Neural progenitor cell (in vitro differentiated cells): ENCODE measurements at regions not wholly inside any gene's neighbourhood (a gene's known extent, or its start where the extent isn't known, plus 50 kb on each side); places are given as distances from the start of the nearest gene placed in this dataset.

Source experiments
- DNase-seq: peaks from one replicate; pipeline ENCODE4 v3.0.0-alpha.2; 2016; ENCODE audit warnings: low spot score
- H2AFZ ChIP-seq: fragments of 200-600 bp; sonication (generic); replicated peaks from 2 replicates; pipeline ENCODE4 v1.6.1; 2016; ENCODE audit warnings: antibody characterized with exemption
- H3F3A ChIP-seq: fragments of 200-600 bp; sonication (generic); 2 replicates; pipeline ENCODE4 v1.6.1; 2016; ENCODE audit warnings: antibody characterized with exemption, low read depth
- H3K27ac ChIP-seq: fragments of 200-600 bp; sonication (generic); 2 replicates; pipeline ENCODE4 v1.5.1; 2016; ENCODE audit warnings: mild to moderate bottlenecking
- H3K27me3 ChIP-seq: fragments of 200-600 bp; sonication (generic); 2 replicates; pipeline ENCODE4 v1.6.1; 2016; ENCODE audit warnings: mild to moderate bottlenecking, moderate library complexity
- H3K36me3 ChIP-seq: fragments of 200-600 bp; sonication (generic); 2 replicates; pipeline ENCODE4 v1.5.1; 2016
- H3K4me1 ChIP-seq: fragments of 200-600 bp; sonication (generic); 2 replicates; pipeline ENCODE4 v1.6.1; 2016; ENCODE audit warnings: mixed run types
- H3K4me2 ChIP-seq: fragments of 200-600 bp; sonication (generic); 2 replicates; pipeline ENCODE4 v1.6.1; 2016
- H3K4me3 ChIP-seq: fragments of 200-600 bp; sonication (generic); 2 replicates; pipeline ENCODE4 v1.5.1; 2016
- H3K79me2 ChIP-seq: fragments of 200-600 bp; sonication (generic); 2 replicates; pipeline ENCODE4 v1.6.1; 2016; ENCODE audit warnings: low read depth
- H3K9ac ChIP-seq: fragments of 200-600 bp; sonication (generic); 2 replicates; pipeline ENCODE4 v1.6.1; 2016
- H3K9me3 ChIP-seq: fragments of 200-600 bp; sonication (generic); 2 replicates; pipeline ENCODE4 v1.5.1; 2016; ENCODE audit warnings: low read depth
- H4K20me1 ChIP-seq: fragments of 200-600 bp; sonication (generic); 2 replicates; pipeline ENCODE4 v1.6.1; 2016; ENCODE audit warnings: low read depth
- H3K27ac Mint-ChIP-seq: 3 replicates; pipeline ENCODE4 v1.8.0; 2021; ENCODE audit warnings: mixed read lengths
- H3K27me3 Mint-ChIP-seq: 2 replicates; pipeline ENCODE4 v1.8.0; 2022; ENCODE audit warnings: low read depth, mild to moderate bottlenecking, inconsistent platforms, moderate library complexity, mixed read lengths; ENCODE audit not compliant: insufficient read depth
- H3K36me3 Mint-ChIP-seq: 3 replicates; pipeline ENCODE4 v1.8.0; 2021; ENCODE audit warnings: mixed read lengths
- H3K4me1 Mint-ChIP-seq: 3 replicates; pipeline ENCODE4 v1.8.0; 2021; ENCODE audit warnings: mixed read lengths
- H3K4me3 Mint-ChIP-seq: 3 replicates; pipeline ENCODE4 v1.8.0; 2021; ENCODE audit warnings: mild to moderate bottlenecking, moderate library complexity, mixed read lengths
- H3K9me3 Mint-ChIP-seq: 3 replicates; pipeline ENCODE4 v1.8.0; 2020; ENCODE audit warnings: mixed read lengths
- CTCF ChIP-seq: fragments of 200-600 bp; sonication (generic); IDR thresholded peaks from 2 replicates; pipeline ENCODE4 v1.5.1; 2017; ENCODE audit warnings: antibody characterized with exemption, mild to moderate bottlenecking
- EZH2 ChIP-seq: fragments of 200-600 bp; sonication (generic); IDR thresholded peaks from 2 replicates; pipeline ENCODE4 v1.6.1; 2017; ENCODE audit warnings: antibody characterized with exemption, mild to moderate bottlenecking, moderate library complexity
- EZH2phosphoT487 ChIP-seq: fragments of 200-600 bp; sonication (generic); IDR thresholded peaks from 2 replicates; pipeline ENCODE4 v1.6.1; 2017; ENCODE audit warnings: antibody characterized with exemption

- Mint-ChIP-seq H3K36me3 (no peaks in the 10 kb centered on the region), H3K4me3 (no peak overlapping the region), H3K27me3 (no peaks in the 10 kb centered on the region), H3K9me3 (peaks cover 3% of the 10 kb centered on the region), H3K27ac (no peak overlapping the region), H3K4me1 (no peaks in the 10 kb centered on the region)
- DNase-seq = no peak
- Histone ChIP-seq H3K27ac (no peak overlapping the region), H3K36me3 (no peaks in the 10 kb centered on the region), H3K4me1 (no peaks in the 10 kb centered on the region), H2AFZ (no peak overlapping the region), H3K4me2 (no peak overlapping the region), H3K27me3 (no peaks in the 10 kb centered on the region), H3K79me2 (no peaks in the 10 kb centered on the region), H3F3A (no peaks in the 10 kb centered on the region), H4K20me1 (no peaks in the 10 kb centered on the region), H3K4me3 (no peak overlapping the region), H3K9me3 (no peaks in the 10 kb centered on the region), H3K9ac (no peak overlapping the region)
- TF ChIP-seq EZH2phosphoT487 (no peak), EZH2 (no peak), CTCF (no peak)
Observed at GRCh38 chr7:106423111-106423510, 138.3 kb upstream of the NAMPT start.

GRCh38 chr7:106421181-106421762 is 136.5 kb upstream of the NAMPT start:
- H3K4me3 Mint-ChIP-seq = no peak overlapping the region
- no peak overlapping the region for H3K4me3 ChIP-seq
- no peaks in the 10 kb centered on the region for H3K27me3 ChIP-seq
- H3K9me3 ChIP-seq = no peaks in the 10 kb centered on the region
- H3F3A ChIP-seq = no peaks in the 10 kb centered on the region
- H2AFZ ChIP-seq = no peak overlapping the region
- peaks cover 7% of the 10 kb centered on the region for H3K9me3 Mint-ChIP-seq
- H3K27ac Mint-ChIP-seq = no peak overlapping the region
- TF ChIP-seq EZH2phosphoT487 = no peak
- no peak for TF ChIP-seq EZH2
- no peak for TF ChIP-seq CTCF
- H3K27ac ChIP-seq = no peak overlapping the region
- no peaks in the 10 kb centered on the region for H3K27me3 Mint-ChIP-seq
- H3K4me1 ChIP-seq = no peaks in the 10 kb centered on the region
- no peaks in the 10 kb centered on the region for H3K36me3 Mint-ChIP-seq
- H3K36me3 ChIP-seq = no peaks in the 10 kb centered on the region
- no peaks in the 10 kb centered on the region for H3K4me1 Mint-ChIP-seq
- H3K9ac ChIP-seq = no peak overlapping the region
- no peaks in the 10 kb centered on the region for H3K79me2 ChIP-seq
- no peak for DNase-seq
- no peak overlapping the region for H3K4me2 ChIP-seq
- H4K20me1 ChIP-seq = no peaks in the 10 kb centered on the region

GRCh38 chr7:106420736-106421135 is 136.0 kb upstream of the NAMPT start:
- Mint-ChIP-seq H3K27me3 (no peaks in the 10 kb centered on the region), H3K4me3 (no peak overlapping the region), H3K36me3 (no peaks in the 10 kb centered on the region), H3K27ac (no peak overlapping the region), H3K4me1 (no peaks in the 10 kb centered on the region), H3K9me3 (peaks cover 9% of the 10 kb centered on the region)
- no peaks in the 10 kb centered on the region for H3K27me3 ChIP-seq
- H3K4me3 ChIP-seq = no peak overlapping the region
- H4K20me1 ChIP-seq = no peaks in the 10 kb centered on the region
- H3K4me2 ChIP-seq = no peak overlapping the region
- H3K4me1 ChIP-seq = no peaks in the 10 kb centered on the region
- no peaks in the 10 kb centered on the region for H3K9me3 ChIP-seq
- TF ChIP-seq EZH2phosphoT487 (no peak), EZH2 (no peak), CTCF (no peak)
- H2AFZ ChIP-seq = no peak overlapping the region
- no peak overlapping the region for H3K27ac ChIP-seq
- no peak for DNase-seq
- no peaks in the 10 kb centered on the region for H3F3A ChIP-seq
- H3K36me3 ChIP-seq = no peaks in the 10 kb centered on the region
- H3K9ac ChIP-seq = no peak overlapping the region
- no peaks in the 10 kb centered on the region for H3K79me2 ChIP-seq
